T-helper 22 cell (primary cell): ENCODE measurements at regions not wholly inside any gene's neighbourhood (a gene's known extent, or its start where the extent isn't known, plus 50 kb on each side); places are given as distances from the start of the nearest gene placed in this dataset.
"Not testable (repeated sequence)": the region's sequence is repeated elsewhere in the genome, so short reads cannot be mapped to it uniquely, and the experiment has no call there.

Experiments used
- DNase-seq: peaks from one replicate; pipeline ENCODE4 v3.0.0-alpha.2; 2020; ENCODE audit warnings: low read depth

GRCh38 chr7:68243128-68243527 is 1246.5 kb downstream of the TYW1 start:
- DNase-seq, result no peak

GRCh38 chr7:68244389-68244788 is 1247.8 kb downstream of the TYW1 start:
- DNase-seq, result no peak

GRCh38 chr7:68245688-68246087 is 1249.1 kb downstream of the TYW1 start:
- DNase-seq, result no peak

- DNase-seq, result no peak
Measured at GRCh38 chr7:68246189-68246633, 1249.6 kb downstream of the TYW1 start.

- DNase-seq, result no peak
Measured at GRCh38 chr7:68247126-68247525, 1250.5 kb downstream of the TYW1 start.

GRCh38 chr7:68247571-68247970 is 1250.9 kb downstream of the TYW1 start:
- DNase-seq, result no peak

GRCh38 chr7:68248973-68249372 is 1252.3 kb downstream of the TYW1 start:
- no peak for DNase-seq

GRCh38 chr7:68249611-68250010 is 1253.0 kb downstream of the TYW1 start:
- no peak for DNase-seq

- DNase-seq, result no peak
Measured at GRCh38 chr7:68250143-68250542, 1253.5 kb downstream of the TYW1 start.

GRCh38 chr7:68254815-68255214 is 1258.2 kb downstream of the TYW1 start:
- DNase-seq, result not testable (repeated sequence)

GRCh38 chr7:68256295-68256694 is 1259.7 kb downstream of the TYW1 start:
- no peak for DNase-seq

GRCh38 chr7:68258609-68259008 is 1262.0 kb downstream of the TYW1 start:
- no peak for DNase-seq

GRCh38 chr7:68265258-68265657 is 1268.6 kb downstream of the TYW1 start:
- DNase-seq, result no peak

GRCh38 chr7:68266004-68266579 is 1269.5 kb downstream of the TYW1 start:
- no peak for DNase-seq

GRCh38 chr7:68267486-68267885 is 1270.9 kb downstream of the TYW1 start:
- no peak for DNase-seq

GRCh38 chr7:68269405-68269804 is 1272.8 kb downstream of the TYW1 start:
- DNase-seq, result no peak

GRCh38 chr7:68272507-68272906 is 1275.9 kb downstream of the TYW1 start:
- DNase-seq, result no peak

GRCh38 chr7:68276725-68277124 is 1280.1 kb downstream of the TYW1 start:
- DNase-seq, result no peak

GRCh38 chr7:68279827-68280400 is 1283.3 kb downstream of the TYW1 start:
- DNase-seq, result no peak

GRCh38 chr7:68280931-68281330 is 1284.3 kb downstream of the TYW1 start:
- no peak for DNase-seq

GRCh38 chr7:68288144-68288593 is 1291.5 kb downstream of the TYW1 start:
- DNase-seq, result no peak

GRCh38 chr7:68291710-68292109 is 1295.1 kb downstream of the TYW1 start:
- DNase-seq, result no peak

- DNase-seq, result no peak
Measured at GRCh38 chr7:68295386-68295785, 1298.8 kb downstream of the TYW1 start.

GRCh38 chr7:68304536-68304935 is 1293.7 kb upstream of the AUTS2 start:
- no peak for DNase-seq
